Neuronal stem cell (in vitro differentiated cells): ENCODE measurements at regions not wholly inside any gene's neighbourhood (a gene's known extent, or its start where the extent isn't known, plus 50 kb on each side); places are given as distances from the start of the nearest gene placed in this dataset.

Experiments used
- DNase-seq: peaks from one replicate; pipeline ENCODE4 v3.0.0-alpha.2; 2013; ENCODE audit warnings: low spot score
- H2AFZ ChIP-seq: one replicate; pipeline ENCODE4 v1.6.1; 2013; ENCODE audit warnings: mild to moderate bottlenecking, low read length, inconsistent platforms
- H2AK5ac ChIP-seq: 2 replicates; pipeline ENCODE4 v1.6.1; 2013; ENCODE audit warnings: low read depth, mild to moderate bottlenecking, inconsistent platforms, low read length, moderate library complexity, mixed read lengths
- H2BK120ac ChIP-seq: 2 replicates; pipeline ENCODE4 v1.6.1; 2013; ENCODE audit warnings: low read depth, mild to moderate bottlenecking, inconsistent platforms, low read length, moderate library complexity, mixed read lengths
- H2BK12ac ChIP-seq: one replicate; pipeline ENCODE4 v1.6.1; 2013; ENCODE audit warnings: low read length, inconsistent platforms
- H2BK15ac ChIP-seq: 2 replicates; pipeline ENCODE4 v1.6.1; 2013; ENCODE audit warnings: mild to moderate bottlenecking, low read length, inconsistent platforms, mixed read lengths
- H2BK5ac ChIP-seq: one replicate; pipeline ENCODE4 v1.6.1; 2013; ENCODE audit warnings: inconsistent platforms, mild to moderate bottlenecking, low read length, moderate library complexity
- H3K14ac ChIP-seq: one replicate; pipeline ENCODE4 v1.6.1; 2013; ENCODE audit warnings: low read length, inconsistent platforms
- H3K18ac ChIP-seq: 2 replicates; pipeline ENCODE4 v1.6.1; 2013; ENCODE audit warnings: low read length, inconsistent platforms
- H3K23ac ChIP-seq: 2 replicates; pipeline ENCODE4 v1.6.1; 2013; ENCODE audit warnings: low read depth, mild to moderate bottlenecking, mixed read lengths, low read length, inconsistent platforms; ENCODE audit not compliant: poor library complexity
- H3K27ac ChIP-seq: replicated peaks from 3 replicates; pipeline ENCODE4 v1.5.1; 2013; ENCODE audit warnings: low read length, inconsistent platforms
- H3K27me3 ChIP-seq, 3 experiments: 2 replicates each; pipeline ENCODE4 v1.6.1; 2013; ENCODE audit warnings: low read length in 3 of 3, mild to moderate bottlenecking in 2 of 3, inconsistent platforms in 1 of 3, low read depth in 1 of 3, mixed read lengths in 1 of 3, moderate library complexity in 1 of 3; ENCODE audit not compliant: control insufficient read depth in 3 of 3, insufficient read depth in 3 of 3
- H3K36me3 ChIP-seq, 2 donors: replicated peaks in 1 of 2; 2 replicates each; pipeline ENCODE4 v1.6.1; 2013; ENCODE audit warnings: low read length in 2 of 2; ENCODE audit not compliant: control insufficient read depth in 2 of 2, insufficient read depth in 2 of 2
- H3K4ac ChIP-seq: 2 replicates; pipeline ENCODE4 v1.6.1; 2013; ENCODE audit warnings: inconsistent platforms, mild to moderate bottlenecking, low read length, moderate library complexity
- H3K4me1 ChIP-seq, 2 donors: 1 replicate in 1 of 2; 2 replicates in 1 of 2; pipeline ENCODE4 v1.6.1; 2013; ENCODE audit warnings: low read length in 2 of 2, low read depth in 1 of 2; ENCODE audit not compliant: control insufficient read depth in 2 of 2, insufficient read depth in 1 of 2
- H3K4me2 ChIP-seq: one replicate; pipeline ENCODE4 v1.6.1; 2013; ENCODE audit warnings: mild to moderate bottlenecking, low read length, inconsistent platforms; ENCODE audit not compliant: insufficient read depth, poor library complexity, severe bottlenecking
- H3K4me3 ChIP-seq, 2 donors: 2 replicates each; pipeline ENCODE4 v1.5.1; 2013; ENCODE audit warnings: low read length in 2 of 2, mild to moderate bottlenecking in 2 of 2, inconsistent platforms in 1 of 2, moderate library complexity in 1 of 2
- H3K79me1 ChIP-seq: one replicate; pipeline ENCODE4 v1.6.1; 2013; ENCODE audit warnings: low read depth, mild to moderate bottlenecking, inconsistent platforms, low read length, moderate library complexity
- H3K9ac ChIP-seq: one replicate; pipeline ENCODE4 v1.6.1; 2013; ENCODE audit warnings: mild to moderate bottlenecking, low read depth, low read length, inconsistent platforms; ENCODE audit not compliant: poor library complexity
- H3K9me3 ChIP-seq, 2 donors: replicated peaks in 1 of 2; 2 replicates each; pipeline versions ENCODE3 to v1.6.1; 2013; ENCODE audit warnings: low read length in 2 of 2, mild to moderate bottlenecking in 2 of 2, inconsistent platforms in 1 of 2, low read depth in 1 of 2, mixed read lengths in 1 of 2, moderate library complexity in 1 of 2; ENCODE audit not compliant: control insufficient read depth in 2 of 2, insufficient read depth in 1 of 2
- H4K8ac ChIP-seq: one replicate; pipeline ENCODE4 v1.6.1; 2013; ENCODE audit warnings: low read depth, mild to moderate bottlenecking, inconsistent platforms, low read length, moderate library complexity
- H4K91ac ChIP-seq: one replicate; pipeline ENCODE4 v1.6.1; 2013; ENCODE audit warnings: low read length, low read depth, mild to moderate bottlenecking, inconsistent platforms; ENCODE audit not compliant: poor library complexity
- WGBS, 2 donors: extraction: QIAGEN DNeasy Blood & Tissue Kit; methylation state at CpG; one replicate each; pipeline ENCODE4 v1.1.7; 2013; ENCODE audit warnings: missing lambda C conversion rate in 2 of 2, mixed read lengths in 1 of 2; ENCODE audit not compliant: insufficient read length in 2 of 2, insufficient replicate concordance in 1 of 2; ENCODE audit errors: extremely low coverage in 2 of 2; 5-methylcytosine and 5-hydroxymethylcytosine counted together

DNA sequence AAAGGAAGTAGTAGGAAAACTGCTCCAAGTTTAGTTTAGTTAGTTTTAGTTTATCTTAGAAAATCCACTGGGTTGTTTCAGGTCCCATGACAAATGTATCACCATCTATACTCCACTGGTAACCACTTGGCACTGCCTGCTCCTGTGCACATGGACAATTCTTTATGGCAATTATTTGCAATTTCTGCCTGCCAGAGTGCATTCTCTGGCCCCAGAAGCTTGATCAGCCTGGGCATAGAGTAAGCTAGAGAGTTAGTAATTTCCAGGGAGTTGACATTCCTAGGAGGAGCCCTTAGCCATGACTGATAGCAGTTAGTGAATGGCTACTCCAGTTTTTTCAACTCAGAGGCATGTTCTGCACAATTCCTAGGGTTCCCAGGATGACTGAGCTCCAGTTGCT lies 203.2 kb upstream of the FGF13 start:
- no peak overlapping the region for H3K14ac ChIP-seq
- H3K23ac ChIP-seq = no peak overlapping the region
- no peak overlapping the region for H3K4me3 ChIP-seq
- DNase-seq = no peak
- no peak overlapping the region for H3K4me2 ChIP-seq
- H4K91ac ChIP-seq = no peak overlapping the region
- H3K4ac ChIP-seq = no peak overlapping the region
- peaks cover 0 to 5% of the 10 kb centered on the region in 2 donors for H3K4me1 ChIP-seq
- no peak overlapping the region for H2BK12ac ChIP-seq
- H3K36me3 ChIP-seq = no peaks in the 10 kb centered on the region
- H3K9ac ChIP-seq = no peak overlapping the region
- H2AK5ac ChIP-seq = no peak overlapping the region
- no peaks in the 10 kb centered on the region for H3K9me3 ChIP-seq
- H2BK120ac ChIP-seq = no peak overlapping the region
- no peaks in the 10 kb centered on the region for H3K27me3 ChIP-seq
- H3K18ac ChIP-seq = no peak overlapping the region
- H3K79me1 ChIP-seq = no peaks in the 10 kb centered on the region
- no peak overlapping the region for H2BK15ac ChIP-seq
- H2BK5ac ChIP-seq = no peak overlapping the region
- no peak overlapping the region for H3K27ac ChIP-seq
- H4K8ac ChIP-seq = no peak overlapping the region
- no peak overlapping the region for H2AFZ ChIP-seq

DNA sequence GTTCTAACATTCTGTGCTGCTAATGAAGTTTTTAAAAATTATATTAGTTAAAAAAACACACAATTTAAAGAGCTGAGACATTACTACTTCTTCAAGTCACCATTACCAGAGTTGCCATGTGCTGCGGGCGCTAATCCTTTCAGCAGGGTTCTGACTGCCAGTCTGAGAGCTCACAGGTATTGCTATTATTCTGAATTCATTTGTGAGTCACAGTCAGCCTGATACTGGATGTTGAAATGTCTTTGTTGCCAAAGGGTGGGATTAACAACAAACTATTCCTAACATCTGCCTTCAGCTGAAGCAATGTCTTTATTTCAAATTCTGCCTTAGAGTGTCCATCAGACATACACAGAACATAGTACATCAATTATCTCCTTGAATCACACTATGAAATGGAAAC lies 197.1 kb upstream of the FGF13 start:
- no peak overlapping the region for H3K27ac ChIP-seq
- no peaks in the 10 kb centered on the region for H3K36me3 ChIP-seq
- H3K18ac ChIP-seq = no peak overlapping the region
- DNase-seq = no peak
- no peak overlapping the region for H3K14ac ChIP-seq
- peaks cover 0 to 5% of the 10 kb centered on the region in 2 donors for H3K4me1 ChIP-seq
- no peaks in the 10 kb centered on the region for H3K9me3 ChIP-seq
- no peak overlapping the region for H2BK15ac ChIP-seq
- H4K8ac ChIP-seq = no peak overlapping the region
- H2BK120ac ChIP-seq = no peak overlapping the region
- no peak overlapping the region for H3K4me3 ChIP-seq
- H3K79me1 ChIP-seq = no peaks in the 10 kb centered on the region
- H3K27me3 ChIP-seq = no peaks in the 10 kb centered on the region
- no peak overlapping the region for H3K4me2 ChIP-seq
- no peak overlapping the region for H3K9ac ChIP-seq
- no peak overlapping the region for H3K4ac ChIP-seq
- H2AK5ac ChIP-seq = no peak overlapping the region
- no peak overlapping the region for H2BK12ac ChIP-seq
- H3K23ac ChIP-seq = no peak overlapping the region
- no CpG with 5 or more reads among the region's 2 CpGs for WGBS, 2 donors
- H2BK5ac ChIP-seq = no peak overlapping the region
- H4K91ac ChIP-seq = no peak overlapping the region
- no peak overlapping the region for H2AFZ ChIP-seq

DNA sequence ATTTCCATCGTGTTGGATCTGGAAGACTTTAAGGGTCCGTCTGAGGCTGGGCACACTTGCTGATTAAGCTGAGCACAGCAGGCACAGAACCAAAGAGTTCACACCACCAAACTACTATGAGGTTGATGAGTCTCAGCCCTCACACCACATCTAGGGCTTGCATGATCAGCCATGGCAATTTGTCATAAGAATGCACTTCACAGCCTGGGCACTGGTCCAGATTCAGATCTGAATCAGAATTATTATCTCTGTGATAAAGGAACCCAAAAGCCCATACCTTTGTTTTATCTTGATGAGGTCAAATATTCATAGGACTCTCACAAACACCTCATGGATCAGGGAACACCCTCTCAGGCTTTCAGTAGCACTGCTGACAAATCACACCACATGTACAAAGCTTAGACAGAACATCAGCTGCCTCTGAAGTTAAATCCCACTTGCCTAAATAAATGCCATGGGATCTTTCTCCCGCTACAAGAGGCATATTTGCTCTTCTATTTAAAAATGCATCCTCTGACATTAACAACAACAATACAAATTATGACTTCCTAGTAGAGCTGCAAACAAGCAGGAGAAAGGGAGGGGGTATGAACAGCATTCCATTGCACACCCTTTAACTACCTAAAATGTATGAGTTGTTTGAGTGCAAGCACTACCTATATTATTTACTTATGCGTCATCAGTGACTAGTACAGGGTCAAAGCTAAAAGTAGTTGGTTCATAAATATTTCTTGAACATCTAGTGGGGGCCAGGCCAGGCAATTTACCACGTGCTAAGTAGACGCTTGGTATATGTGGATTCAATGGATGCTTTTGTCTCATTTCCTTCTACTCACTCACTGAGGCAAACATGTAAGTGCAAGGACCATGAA lies 186.3 kb upstream of the FGF13 start:
- no peaks in the 10 kb centered on the region for H3K79me1 ChIP-seq
- H2BK5ac ChIP-seq = no peak overlapping the region
- no CpG with 5 or more reads among the region's 6 CpGs for WGBS, 2 donors
- no peak overlapping the region for H3K4me2 ChIP-seq
- H3K18ac ChIP-seq = no peak overlapping the region
- H3K4ac ChIP-seq = no peak overlapping the region
- H2BK12ac ChIP-seq = no peak overlapping the region
- H4K8ac ChIP-seq = no peak overlapping the region
- no peak overlapping the region for H3K9ac ChIP-seq
- H3K27ac ChIP-seq = no peak overlapping the region
- no peak overlapping the region for H2AFZ ChIP-seq
- no peak overlapping the region for H3K14ac ChIP-seq
- H2BK15ac ChIP-seq = no peak overlapping the region
- no peak overlapping the region for H3K23ac ChIP-seq
- no peaks in the 10 kb centered on the region for H3K27me3 ChIP-seq
- no peaks in the 10 kb centered on the region for H3K4me1 ChIP-seq
- H4K91ac ChIP-seq = no peak overlapping the region
- H3K36me3 ChIP-seq = no peaks in the 10 kb centered on the region
- H2AK5ac ChIP-seq = no peak overlapping the region
- no peak overlapping the region for H2BK120ac ChIP-seq
- no peak overlapping the region for H3K4me3 ChIP-seq
- no peak for DNase-seq
- H3K9me3 ChIP-seq = no peaks in the 10 kb centered on the region

DNA sequence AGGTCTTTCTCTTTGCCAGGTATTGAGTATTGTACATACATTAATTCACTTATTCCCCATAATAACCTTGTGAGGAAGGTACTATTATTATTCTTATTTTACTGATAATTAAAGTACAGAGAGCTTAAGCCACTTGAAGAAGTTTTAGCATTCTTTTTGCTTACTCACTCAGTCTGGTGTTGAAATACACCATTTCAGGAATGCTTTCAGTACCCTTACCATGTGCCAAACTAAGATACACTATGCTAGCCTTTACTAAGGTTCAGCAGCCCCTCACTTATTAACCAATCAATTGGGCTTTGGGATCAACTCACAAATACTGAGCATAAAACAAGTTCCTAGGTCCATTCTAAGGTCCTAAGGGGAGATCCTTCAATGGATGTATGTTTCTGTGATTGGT lies 179.0 kb upstream of the FGF13 start:
- Histone ChIP-seq H2AK5ac (no peak overlapping the region), H3K27me3 (no peaks in the 10 kb centered on the region), H3K18ac (no peak overlapping the region), H4K91ac (no peak overlapping the region), H3K4ac (no peak overlapping the region), H3K4me1 (no peaks in the 10 kb centered on the region), H3K9ac (no peak overlapping the region), H2AFZ (no peak overlapping the region), H4K8ac (no peak overlapping the region), H3K27ac (no peak overlapping the region), H3K9me3 (no peaks in the 10 kb centered on the region), H3K14ac (no peak overlapping the region), H3K36me3 (no peaks in the 10 kb centered on the region), H2BK120ac (no peak overlapping the region), H2BK12ac (no peak overlapping the region), H2BK5ac (no peak overlapping the region), H3K79me1 (no peaks in the 10 kb centered on the region), H2BK15ac (no peak overlapping the region), H3K4me3 (no peak overlapping the region), H3K4me2 (no peak overlapping the region), H3K23ac (no peak overlapping the region)
- DNase-seq = no peak
